RWPE2 (cell line): ENCODE measurements at regions not wholly inside any gene's neighbourhood (a gene's known extent, or its start where the extent isn't known, plus 50 kb on each side); places are given as distances from the start of the nearest gene placed in this dataset.
"Not testable (repeated sequence)": the region's sequence is repeated elsewhere in the genome, so short reads cannot be mapped to it uniquely, and the experiment has no call there.

Source experiments
- ATAC-seq: fragments of 200-7000 bp; cut with Tn5 transposase; 3 replicates; pipeline ENCODE4 v1.9.1; 2021; ENCODE audit warnings: low read depth
- DNase-seq: peaks from one replicate; pipeline ENCODE4 v3.0.0-alpha.2; 2020; ENCODE audit warnings: low spot score
- H3K27ac ChIP-seq: fragments of 450-650 bp; 2 replicates; pipeline ENCODE4 v1.5.1; 2017; ENCODE audit warnings: mild to moderate bottlenecking; ENCODE audit not compliant: poor library complexity, severe bottlenecking
- H3K27me3 ChIP-seq: fragments of 250-450 bp; sonication (Bioruptor Pico); 2 replicates; pipeline ENCODE4 v1.5.1; 2021; ENCODE audit warnings: mild to moderate bottlenecking, moderate library complexity; ENCODE audit not compliant: insufficient read depth, poor library complexity, severe bottlenecking
- H3K36me3 ChIP-seq: fragments of 250-450 bp; sonication (Bioruptor Pico); 2 replicates; pipeline ENCODE4 v1.5.1; 2020; ENCODE audit warnings: low read depth, mild to moderate bottlenecking, moderate library complexity
- H3K4me1 ChIP-seq: fragments of 250-450 bp; sonication (Bioruptor Pico); 2 replicates; pipeline ENCODE4 v1.5.1; 2021; ENCODE audit warnings: mild to moderate bottlenecking, moderate library complexity; ENCODE audit not compliant: insufficient read depth, poor library complexity, severe bottlenecking
- H3K4me3 ChIP-seq: fragments of 250-450 bp; sonication (Bioruptor Pico); 2 replicates; pipeline ENCODE4 v1.5.1; 2021; ENCODE audit warnings: mild to moderate bottlenecking, moderate library complexity; ENCODE audit not compliant: severe bottlenecking
- H3K9me3 ChIP-seq: fragments of 250-450 bp; sonication (Bioruptor Pico); 2 replicates; pipeline ENCODE4 v1.5.1; 2021; ENCODE audit warnings: mild to moderate bottlenecking, moderate library complexity; ENCODE audit not compliant: severe bottlenecking
- TF ChIP-seq, protein P1 (sequence below): fragments of 450-650 bp; IDR thresholded peaks from one replicate; pipeline ENCODE4 v1.5.1; 2017; ENCODE audit warnings: mild to moderate bottlenecking, moderate library complexity; ENCODE audit not compliant: poor library complexity, severe bottlenecking

DNA sequence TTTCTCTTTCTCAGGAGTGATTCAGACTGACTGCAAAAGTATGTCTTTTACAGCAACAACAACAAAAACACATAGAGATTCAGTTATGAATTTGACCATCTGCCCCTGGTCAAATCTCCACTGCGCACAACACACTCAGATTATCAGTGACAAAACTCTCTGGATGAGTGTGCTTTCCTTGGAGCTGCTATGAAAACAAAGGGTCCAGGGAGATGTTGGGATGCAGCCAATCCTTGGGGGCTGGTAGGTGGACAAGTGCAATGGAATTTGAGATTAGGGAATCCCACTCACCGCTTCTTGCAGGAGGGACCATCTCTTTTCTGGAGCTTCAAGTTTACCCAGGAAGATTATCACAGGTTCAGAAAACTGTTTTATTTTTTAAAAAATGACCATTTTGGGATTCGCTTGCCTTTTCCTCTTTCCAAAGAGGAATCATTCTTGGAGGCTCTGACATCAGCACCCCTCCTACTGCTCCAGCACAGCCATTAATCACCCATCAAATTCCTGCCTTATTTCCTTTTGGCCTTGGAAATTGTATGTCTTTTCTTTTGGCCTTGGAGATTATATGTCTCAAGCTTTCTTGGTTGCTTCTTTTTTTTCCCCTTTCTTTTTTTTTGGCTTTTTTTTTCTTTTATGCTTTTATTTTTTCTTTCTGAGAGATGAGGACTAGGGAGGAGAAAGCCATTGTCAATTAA is 311.8 kb downstream of the TSHZ3 start:
- Histone ChIP-seq H3K4me1 (no peaks in the 10 kb centered on the region), H3K4me3 (no peak overlapping the region), H3K27ac (no peak overlapping the region), H3K9me3 (no peaks in the 10 kb centered on the region), H3K27me3 (peaks cover 3% of the 10 kb centered on the region), H3K36me3 (no peaks in the 10 kb centered on the region)
- DNase-seq (no peak), ATAC-seq (no peak)
- TF ChIP-seq, protein P1, sequence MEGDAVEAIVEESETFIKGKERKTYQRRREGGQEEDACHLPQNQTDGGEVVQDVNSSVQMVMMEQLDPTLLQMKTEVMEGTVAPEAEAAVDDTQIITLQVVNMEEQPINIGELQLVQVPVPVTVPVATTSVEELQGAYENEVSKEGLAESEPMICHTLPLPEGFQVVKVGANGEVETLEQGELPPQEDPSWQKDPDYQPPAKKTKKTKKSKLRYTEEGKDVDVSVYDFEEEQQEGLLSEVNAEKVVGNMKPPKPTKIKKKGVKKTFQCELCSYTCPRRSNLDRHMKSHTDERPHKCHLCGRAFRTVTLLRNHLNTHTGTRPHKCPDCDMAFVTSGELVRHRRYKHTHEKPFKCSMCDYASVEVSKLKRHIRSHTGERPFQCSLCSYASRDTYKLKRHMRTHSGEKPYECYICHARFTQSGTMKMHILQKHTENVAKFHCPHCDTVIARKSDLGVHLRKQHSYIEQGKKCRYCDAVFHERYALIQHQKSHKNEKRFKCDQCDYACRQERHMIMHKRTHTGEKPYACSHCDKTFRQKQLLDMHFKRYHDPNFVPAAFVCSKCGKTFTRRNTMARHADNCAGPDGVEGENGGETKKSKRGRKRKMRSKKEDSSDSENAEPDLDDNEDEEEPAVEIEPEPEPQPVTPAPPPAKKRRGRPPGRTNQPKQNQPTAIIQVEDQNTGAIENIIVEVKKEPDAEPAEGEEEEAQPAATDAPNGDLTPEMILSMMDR: no peak

DNA sequence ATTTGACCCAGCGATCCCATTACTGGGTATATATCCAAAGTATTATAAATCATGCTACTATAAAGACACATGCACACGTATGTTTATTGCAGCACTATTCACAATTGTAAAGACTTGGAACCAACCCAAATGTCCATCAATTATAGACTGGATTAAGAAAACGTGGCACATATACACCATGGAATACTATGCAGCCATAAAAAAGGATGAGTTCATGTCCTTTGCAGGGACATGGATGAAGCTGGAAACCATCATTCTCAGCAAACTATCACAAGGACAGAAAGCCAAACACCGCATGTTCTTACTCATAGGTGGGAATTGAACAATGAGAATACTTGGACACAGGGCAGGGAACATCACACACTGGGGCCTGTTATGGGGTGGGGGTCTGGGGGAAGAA is 317.8 kb downstream of the TSHZ3 start:
- DNase-seq, H3K27ac ChIP-seq, ATAC-seq, H3K27me3 ChIP-seq, H3K36me3 ChIP-seq, H3K4me3 ChIP-seq, H3K4me1 ChIP-seq, H3K9me3 ChIP-seq: not testable (repeated sequence)

DNA sequence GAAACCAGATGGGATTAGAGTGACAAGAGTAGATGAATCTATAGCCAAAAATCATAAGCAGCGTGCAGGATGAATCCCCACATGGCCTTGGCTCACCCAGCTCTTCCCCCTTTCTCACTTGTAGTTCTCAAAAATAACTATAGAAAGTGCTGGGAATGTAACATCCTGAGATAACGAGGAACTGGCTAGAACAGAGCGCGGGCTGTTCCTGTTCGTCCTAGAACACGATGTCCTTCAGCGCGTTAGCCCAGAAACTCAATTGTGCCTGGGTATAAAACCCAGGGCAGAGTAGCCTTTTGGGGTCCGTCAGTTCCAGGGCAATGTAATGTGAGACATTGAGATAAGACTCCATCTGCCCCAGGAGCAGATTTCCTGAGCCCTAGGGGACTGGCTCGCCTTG is 326.2 kb downstream of the TSHZ3 start:
- no peaks in the 10 kb centered on the region for H3K36me3 ChIP-seq
- TF ChIP-seq, protein P1: no peak
- no peaks in the 10 kb centered on the region for H3K9me3 ChIP-seq
- H3K27ac ChIP-seq: no peak overlapping the region
- H3K27me3 ChIP-seq: peaks cover 3% of the 10 kb centered on the region
- ATAC-seq: no peak
- no peak overlapping the region for H3K4me3 ChIP-seq
- no peaks in the 10 kb centered on the region for H3K4me1 ChIP-seq
- no peak for DNase-seq

DNA sequence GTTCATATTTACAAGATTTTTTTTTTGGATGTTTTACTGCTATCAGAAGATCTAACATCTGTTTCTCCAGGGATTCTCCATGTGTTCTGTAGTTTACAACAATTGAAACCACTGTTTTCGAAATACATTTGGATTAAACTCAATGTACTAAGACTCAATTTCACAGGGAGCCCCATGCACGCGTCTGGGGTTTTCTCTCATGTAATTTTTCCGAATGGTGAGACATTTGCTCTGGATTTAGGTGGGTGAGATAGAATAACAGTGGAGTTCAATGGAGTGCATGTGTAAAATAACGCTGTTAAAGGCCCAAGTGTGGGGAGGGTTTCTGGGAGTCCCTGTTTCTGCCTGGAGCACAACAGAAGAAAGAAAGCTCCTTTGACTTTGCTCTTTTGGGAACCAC is 330.3 kb downstream of the TSHZ3 start:
- peaks cover 3% of the 10 kb centered on the region for H3K27me3 ChIP-seq
- no peak overlapping the region for H3K27ac ChIP-seq
- TF ChIP-seq, protein P1: no peak
- no peak overlapping the region for H3K4me3 ChIP-seq
- no peaks in the 10 kb centered on the region for H3K9me3 ChIP-seq
- ATAC-seq (no peak), DNase-seq (no peak)
- H3K36me3 ChIP-seq: no peaks in the 10 kb centered on the region
- no peaks in the 10 kb centered on the region for H3K4me1 ChIP-seq

DNA sequence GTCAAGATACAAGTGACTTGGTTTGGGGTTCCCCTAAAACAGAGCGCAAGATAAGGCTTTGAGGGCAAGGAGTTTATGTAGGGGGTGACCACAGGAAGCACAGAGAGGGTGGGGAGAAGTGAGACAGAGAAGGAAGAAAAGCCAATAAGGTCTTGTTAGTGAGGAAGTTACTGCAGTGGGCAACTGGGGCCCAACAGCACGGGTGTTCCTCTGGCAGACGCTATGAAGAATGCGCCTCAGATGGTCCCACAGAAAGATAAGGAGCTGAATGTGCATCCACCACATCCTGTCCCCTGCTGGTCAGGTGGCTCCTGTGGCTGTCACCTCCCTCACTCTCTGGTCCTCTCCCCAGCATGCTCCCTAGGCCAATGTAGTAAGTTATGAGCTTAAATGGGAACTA is 333.5 kb downstream of the TSHZ3 start:
- no peaks in the 10 kb centered on the region for H3K27me3 ChIP-seq
- no peak for ATAC-seq
- no peaks in the 10 kb centered on the region for H3K36me3 ChIP-seq
- DNase-seq: no peak
- no peak overlapping the region for H3K27ac ChIP-seq
- TF ChIP-seq, protein P1: no peak
- no peaks in the 10 kb centered on the region for H3K9me3 ChIP-seq
- H3K4me3 ChIP-seq: no peak overlapping the region
- H3K4me1 ChIP-seq: no peaks in the 10 kb centered on the region
